ENCODE measurements at regions not wholly inside any gene's neighbourhood (a gene's known extent, or its start where the extent isn't known, plus 50 kb on each side); places are given as distances from the start of the nearest gene placed in this dataset.
A peak's percentile ranks its signal among the peaks of the same experiment; 100 is the strongest.
"Not testable (repeated sequence)": the region's sequence is repeated elsewhere in the genome, so short reads cannot be mapped to it uniquely, and the experiment has no call there.

DNA sequence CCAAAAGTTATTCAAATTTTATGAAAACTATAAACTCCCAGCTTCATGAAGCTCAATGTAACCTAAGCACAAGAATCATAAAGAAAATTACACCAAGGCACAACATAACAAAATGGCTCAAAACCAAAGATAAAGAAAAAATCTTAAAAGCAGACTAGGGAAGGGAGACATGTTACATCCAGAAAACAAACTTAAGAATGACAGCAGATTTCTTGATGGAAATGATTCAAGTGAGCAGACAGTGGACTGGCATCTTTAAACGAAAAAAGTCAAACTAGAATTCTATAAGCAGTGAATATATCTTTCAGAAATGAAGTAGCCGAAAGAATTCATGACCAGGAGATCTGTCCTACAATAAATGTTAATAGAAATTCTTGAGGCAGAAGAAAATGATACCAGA, 75.6 kb downstream of the SHANK2 start:
- peak in 1 of 2 donors; percentile 6 for DNase-seq (ENCODE audit: low read depth in 2 of 2)
- H3K4me3 ChIP-seq (replicated peaks in 1 of 2; ENCODE audit: low read depth in 2 of 2, low read length in 2 of 2): no peak overlapping the region

GRCh38 chr11:71173709-71174108, 78.7 kb downstream of the SHANK2 start:
- H3K4me3 ChIP-seq (replicated peaks in 1 of 2; ENCODE audit: low read depth in 2 of 2, low read length in 2 of 2): no peak overlapping the region
- DNase-seq (ENCODE audit: low read depth in 2 of 2): no peak
- TF ChIP-seq, protein P1, sequence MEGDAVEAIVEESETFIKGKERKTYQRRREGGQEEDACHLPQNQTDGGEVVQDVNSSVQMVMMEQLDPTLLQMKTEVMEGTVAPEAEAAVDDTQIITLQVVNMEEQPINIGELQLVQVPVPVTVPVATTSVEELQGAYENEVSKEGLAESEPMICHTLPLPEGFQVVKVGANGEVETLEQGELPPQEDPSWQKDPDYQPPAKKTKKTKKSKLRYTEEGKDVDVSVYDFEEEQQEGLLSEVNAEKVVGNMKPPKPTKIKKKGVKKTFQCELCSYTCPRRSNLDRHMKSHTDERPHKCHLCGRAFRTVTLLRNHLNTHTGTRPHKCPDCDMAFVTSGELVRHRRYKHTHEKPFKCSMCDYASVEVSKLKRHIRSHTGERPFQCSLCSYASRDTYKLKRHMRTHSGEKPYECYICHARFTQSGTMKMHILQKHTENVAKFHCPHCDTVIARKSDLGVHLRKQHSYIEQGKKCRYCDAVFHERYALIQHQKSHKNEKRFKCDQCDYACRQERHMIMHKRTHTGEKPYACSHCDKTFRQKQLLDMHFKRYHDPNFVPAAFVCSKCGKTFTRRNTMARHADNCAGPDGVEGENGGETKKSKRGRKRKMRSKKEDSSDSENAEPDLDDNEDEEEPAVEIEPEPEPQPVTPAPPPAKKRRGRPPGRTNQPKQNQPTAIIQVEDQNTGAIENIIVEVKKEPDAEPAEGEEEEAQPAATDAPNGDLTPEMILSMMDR (IDR thresholded peaks at IDR 0.05; ENCODE audit: low read depth, low read length): no peak

More for the DNA sequence above, 75.6 kb downstream of the SHANK2 start:
- TF ChIP-seq, protein P1 (IDR thresholded peaks at IDR 0.05; ENCODE audit: low read depth, low read length): no peak

DNA sequence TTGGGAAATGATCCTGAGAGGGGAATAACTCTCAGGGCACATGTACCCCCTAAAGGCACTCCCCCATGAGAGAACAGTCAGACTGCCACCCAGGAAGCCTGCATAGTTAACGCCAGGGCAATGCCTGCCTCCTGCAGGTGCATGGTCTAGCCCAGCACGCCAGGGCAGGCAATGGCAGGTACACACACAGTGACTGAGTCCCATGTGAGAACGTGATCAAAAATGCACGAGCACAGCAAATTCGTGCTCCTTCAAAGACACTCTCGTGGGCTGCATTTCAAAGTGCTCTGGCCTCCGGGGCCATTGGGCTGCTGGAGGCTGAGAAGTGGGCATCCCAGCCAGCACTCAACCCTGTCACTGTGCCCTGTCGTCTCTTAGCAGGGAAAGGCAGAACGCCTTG, 79.7 kb downstream of the SHANK2 start:
- TF ChIP-seq, protein P1 (IDR thresholded peaks at IDR 0.05; ENCODE audit: low read depth, low read length): no peak
- DNase-seq (ENCODE audit: low read depth in 2 of 2): no peak
- H3K4me3 ChIP-seq (replicated peaks in 1 of 2; ENCODE audit: low read depth in 2 of 2, low read length in 2 of 2): no peak overlapping the region

GRCh38 chr11:71171576-71171975, 80.8 kb downstream of the SHANK2 start:
- no peak for DNase-seq (ENCODE audit: low read depth in 2 of 2)
- H3K4me3 ChIP-seq (replicated peaks in 1 of 2; ENCODE audit: low read depth in 2 of 2, low read length in 2 of 2): no peak overlapping the region
- TF ChIP-seq, protein P1 (IDR thresholded peaks at IDR 0.05; ENCODE audit: low read depth, low read length): no peak

GRCh38 chr11:71170624-71171423, 81.6 kb downstream of the SHANK2 start:
- no peak overlapping the region for H3K4me3 ChIP-seq (replicated peaks in 1 of 2; ENCODE audit: low read depth in 2 of 2, low read length in 2 of 2)
- no peak for DNase-seq (ENCODE audit: low read depth in 2 of 2)
- TF ChIP-seq, protein P1 (IDR thresholded peaks at IDR 0.05; ENCODE audit: low read depth, low read length): no peak

DNA sequence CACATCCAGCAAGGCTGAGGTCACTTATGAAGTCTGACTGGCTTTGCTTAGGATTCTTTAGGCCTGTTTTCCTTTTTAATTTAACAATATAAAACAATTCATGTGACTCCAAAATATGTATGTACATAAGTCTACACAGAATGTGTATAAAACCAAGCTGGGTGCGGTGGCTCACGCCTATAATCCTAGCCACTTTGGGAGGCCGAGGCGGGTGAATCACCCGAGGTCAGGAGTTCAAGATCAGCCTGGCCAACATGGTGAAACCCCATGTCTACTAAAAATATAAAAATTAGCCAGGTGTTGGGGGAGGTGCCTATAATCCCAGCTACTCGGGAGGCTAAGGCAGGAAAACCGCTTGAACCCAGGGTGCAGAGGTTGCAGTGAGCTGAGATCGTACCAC, 83.1 kb downstream of the SHANK2 start:
- TF ChIP-seq, protein P1 (IDR thresholded peaks at IDR 0.05; ENCODE audit: low read depth, low read length): no peak
- H3K4me3 ChIP-seq (replicated peaks in 1 of 2; ENCODE audit: low read depth in 2 of 2, low read length in 2 of 2): no peak overlapping the region
- DNase-seq (ENCODE audit: low read depth in 2 of 2): no peak

DNA sequence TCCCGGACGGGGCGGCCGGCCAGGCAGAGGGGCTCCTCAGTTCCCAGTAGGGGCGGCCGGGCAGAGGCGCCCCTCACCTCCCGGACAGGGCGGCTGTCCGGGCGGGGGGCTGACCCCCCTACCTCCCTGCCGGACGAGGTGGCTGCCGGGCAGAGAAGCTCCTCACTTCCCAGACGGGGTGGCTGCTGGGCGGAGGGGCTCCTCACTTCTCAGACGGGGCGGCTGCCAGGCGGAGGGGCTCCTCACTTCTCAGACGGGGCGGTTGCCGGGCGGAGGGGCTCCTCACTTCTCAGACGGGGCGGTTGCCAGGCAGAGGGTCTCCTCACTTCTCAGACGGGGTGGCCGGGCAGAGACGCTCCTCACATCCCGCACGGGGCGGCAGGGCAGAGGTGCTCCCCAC, 84.6 kb downstream of the SHANK2 start:
- not testable (repeated sequence) for H3K4me3 ChIP-seq (replicated peaks in 1 of 2; ENCODE audit: low read depth in 2 of 2, low read length in 2 of 2); DNase-seq (ENCODE audit: low read depth in 2 of 2)
